Heart left ventricle (tissue), 16 donors: ENCODE measurements at regions not wholly inside any gene's neighbourhood (a gene's known extent, or its start where the extent isn't known, plus 50 kb on each side); places are given as distances from the start of the nearest gene placed in this dataset.

ENCODE experiments used
- ATAC-seq, 4 donors: fragments of 200-7000 bp; cut with Tn5 transposase; one replicate each; pipeline ENCODE4 v1.9.1; 2020 to 2022; ENCODE audit warnings: moderate library complexity in 4 of 4, mild to moderate bottlenecking in 3 of 4, moderate number of reproducible peaks in 1 of 4
- DNase-seq, 5 donors: peaks; one replicate each; pipeline ENCODE4 v3.0.0-alpha.2; 2020
- H3K27ac ChIP-seq, 12 donors: fragments of 200-600 bp; sonication (generic) in 4 of 12; one replicate each; pipeline versions ENCODE4 v1.5.0 to v1.8.0; 2016 to 2022; ENCODE audit warnings: mild to moderate bottlenecking in 2 of 12
- H3K27me3 ChIP-seq, 9 donors: fragments of 200-600 bp; sonication (generic) in 2 of 9; one replicate each; pipeline versions ENCODE4 v1.5.1 to v1.8.0; 2016 to 2022; ENCODE audit warnings: mild to moderate bottlenecking in 3 of 9
- H3K36me3 ChIP-seq, 9 donors: fragments of 200-600 bp; sonication (generic) in 2 of 9; one replicate each; pipeline versions ENCODE4 v1.5.0 to v1.8.0; 2018 to 2022; ENCODE audit warnings: mild to moderate bottlenecking in 2 of 9
- H3K4me1 ChIP-seq, 12 donors: fragments of 200-600 bp; sonication (generic) in 4 of 12; one replicate each; pipeline versions ENCODE4 v1.5.0 to v1.8.0; 2016 to 2022; ENCODE audit warnings: mild to moderate bottlenecking in 3 of 12
- H3K4me3 ChIP-seq, 12 donors: fragments of 200-600 bp; sonication (generic) in 4 of 12; one replicate each; pipeline versions ENCODE4 v1.5.0 to v1.8.0; 2017 to 2022; ENCODE audit warnings: mild to moderate bottlenecking in 9 of 12, moderate library complexity in 4 of 12
- H3K9me3 ChIP-seq, 12 donors: fragments of 200-600 bp; sonication (generic) in 4 of 12; one replicate each; pipeline versions ENCODE4 v1.5.0 to v1.8.0; 2016 to 2022; ENCODE audit warnings: mild to moderate bottlenecking in 1 of 12
- POLR2A ChIP-seq, 2 donors: fragments of 450-650 bp; IDR thresholded peaks; one replicate each; pipeline ENCODE4 v1.6.1; 2017; ENCODE audit warnings: antibody characterized with exemption in 2 of 2, mild to moderate bottlenecking in 2 of 2, moderate library complexity in 2 of 2
- WGBS, 4 donors: extraction: QIAGEN DNeasy Blood & Tissue Kit in 2 of 4; methylation state at CpG; one replicate each; pipeline versions ENCODE4 v1.1.5 to v1.1.7; 2013 to 2018; 5-methylcytosine and 5-hydroxymethylcytosine counted together
- intact Hi-C, 10 donors: fragments of 100-400 bp; cut with DNase I; formaldehyde crosslinking; loops; one replicate each; pipeline versions ENCODE4 v1.11.1 to v1.14.2; 2022
- TF ChIP-seq, protein P1 (sequence below), 12 donors: fragments of 200-600 bp; sonication (generic) in 4 of 12; IDR thresholded peaks; one replicate each; pipeline versions ENCODE4 v1.5.0 to v1.8.0; 2018 to 2022; ENCODE audit warnings: antibody characterized with exemption in 12 of 12, mild to moderate bottlenecking in 5 of 12
- donor health status: ischemic (EF 13 %, LVEDD 7.1; RV severe dilation, severe dysfunction).
- donor health status: healthy with polysubstance abuse.
- donor health status: DM: no; HTN: yes; CAD: no.
- donor health status: DM: no; HTN: no; CAD: no.
- donor health status: ischemic (EF 25% LVEDD 6.9; RV normal size, moderate dysfunction).
- donor health status: ischemic (EF 25% LVEDD 5.7; RV mildly dilated, moderate dysfunction).
- donor health status: healthy.
- donor health status: DM: yes; HTN: yes; CAD: no.
- donor health status: ischemic (EF 35%, LVEDD 5.7; RV mildly dilated, moderate dysfunction).
- donor health status: nonischemic (EF 11% LVEDD 7.7; RV severe dilation, severe dysfunction).
- donor health status: DM: yes; HTN: yes; CAD: no.
- donor health status: PGD.
- donor health status: ischemic (EF 29% LVEDD 5.4; RV normal size, mild dysfunction).
- donor health status: nonischemic (EF 23%, LVEDD 6.1; RV moderate dilation, normal function).

DNA sequence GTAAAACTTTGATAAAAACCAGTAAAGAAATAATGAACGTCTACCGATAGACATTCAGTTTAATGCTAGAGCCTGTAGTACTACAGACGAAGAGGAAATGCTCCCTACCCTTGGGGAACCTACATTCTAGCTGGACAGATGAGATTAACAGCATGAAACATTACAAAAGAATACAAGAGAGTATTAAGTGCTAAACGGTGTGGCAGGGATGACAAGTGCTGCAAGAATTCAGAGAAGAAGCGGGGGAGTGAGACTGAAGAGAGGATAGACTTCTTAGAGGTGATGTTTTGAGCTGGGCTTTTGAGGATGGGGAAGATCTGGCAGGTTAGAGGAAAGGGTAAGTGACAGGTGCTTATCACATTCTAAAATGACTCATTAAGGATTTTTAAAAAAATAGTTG lies 52.6 kb upstream of the ESX1 start:
- Histone ChIP-seq H3K36me3 (no peaks in the 10 kb centered on the region), H3K4me3 (no peak overlapping the region), H3K4me1 (no peaks in the 10 kb centered on the region), H3K27me3 (peaks cover 0 to 11% (median 0%) of the 10 kb centered on the region in 9 donors), H3K9me3 (no peaks in the 10 kb centered on the region), H3K27ac (no peak overlapping the region)
- no peak for ATAC-seq
- WGBS, 4 donors = 54 to 59% (median 57%) methylated on average over 5 of the region's 5 CpGs
- TF ChIP-seq, protein P1, sequence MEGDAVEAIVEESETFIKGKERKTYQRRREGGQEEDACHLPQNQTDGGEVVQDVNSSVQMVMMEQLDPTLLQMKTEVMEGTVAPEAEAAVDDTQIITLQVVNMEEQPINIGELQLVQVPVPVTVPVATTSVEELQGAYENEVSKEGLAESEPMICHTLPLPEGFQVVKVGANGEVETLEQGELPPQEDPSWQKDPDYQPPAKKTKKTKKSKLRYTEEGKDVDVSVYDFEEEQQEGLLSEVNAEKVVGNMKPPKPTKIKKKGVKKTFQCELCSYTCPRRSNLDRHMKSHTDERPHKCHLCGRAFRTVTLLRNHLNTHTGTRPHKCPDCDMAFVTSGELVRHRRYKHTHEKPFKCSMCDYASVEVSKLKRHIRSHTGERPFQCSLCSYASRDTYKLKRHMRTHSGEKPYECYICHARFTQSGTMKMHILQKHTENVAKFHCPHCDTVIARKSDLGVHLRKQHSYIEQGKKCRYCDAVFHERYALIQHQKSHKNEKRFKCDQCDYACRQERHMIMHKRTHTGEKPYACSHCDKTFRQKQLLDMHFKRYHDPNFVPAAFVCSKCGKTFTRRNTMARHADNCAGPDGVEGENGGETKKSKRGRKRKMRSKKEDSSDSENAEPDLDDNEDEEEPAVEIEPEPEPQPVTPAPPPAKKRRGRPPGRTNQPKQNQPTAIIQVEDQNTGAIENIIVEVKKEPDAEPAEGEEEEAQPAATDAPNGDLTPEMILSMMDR (IDR thresholded peaks at IDR 0.05) = no peak
- TF ChIP-seq POLR2A (IDR thresholded peaks at IDR 0.05) = no peak
- intact Hi-C loops = no loop called here
- DNase-seq = no peak

DNA sequence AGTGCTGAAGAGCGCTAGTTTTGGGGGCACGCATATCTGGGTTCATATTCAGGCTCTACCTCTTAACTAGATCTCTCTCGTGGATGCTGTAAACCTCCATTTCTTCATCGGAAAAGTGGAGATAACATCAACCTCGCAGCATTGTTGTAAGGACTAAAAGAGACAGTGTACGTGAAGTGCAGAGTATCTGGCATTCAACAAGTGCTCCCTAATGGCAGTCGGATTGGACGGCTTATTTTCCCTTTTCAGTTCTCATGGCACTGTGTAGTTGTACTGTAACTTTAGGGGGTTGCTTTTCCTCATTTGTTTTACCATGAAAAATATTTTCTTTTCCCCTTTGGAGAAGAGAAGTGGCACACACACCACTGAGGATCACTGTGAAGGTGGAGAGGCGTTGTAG lies 51.4 kb upstream of the ESX1 start:
- no peak for DNase-seq
- no peaks in the 10 kb centered on the region for H3K4me1 ChIP-seq
- no peak for ATAC-seq
- intact Hi-C loops = no loop called here
- H3K27ac ChIP-seq = no peak overlapping the region
- H3K27me3 ChIP-seq = peaks cover 0 to 15% (median 0%) of the 10 kb centered on the region in 9 donors
- TF ChIP-seq POLR2A (IDR thresholded peaks at IDR 0.05) = no peak
- TF ChIP-seq, protein P1 (IDR thresholded peaks at IDR 0.05) = no peak
- H3K4me3 ChIP-seq = no peak overlapping the region
- 83 to 85% (median 84%) methylated on average over 9 of the region's 9 CpGs for WGBS, 4 donors
- H3K9me3 ChIP-seq = no peaks in the 10 kb centered on the region
- no peaks in the 10 kb centered on the region for H3K36me3 ChIP-seq
